Upper lobe of left lung (tissue), 4 donors: ENCODE measurements at regions not wholly inside any gene's neighbourhood (a gene's known extent, or its start where the extent isn't known, plus 50 kb on each side); places are given as distances from the start of the nearest gene placed in this dataset.

Source experiments
- POLR2AphosphoS5 ChIP-seq, 2 donors: sonication (generic); formaldehyde crosslinking; IDR thresholded peaks; one replicate each; pipeline ENCODE4 v1.5.1; 2017; ENCODE audit warnings: antibody characterized with exemption in 2 of 2
- TF ChIP-seq, protein P1 (sequence below), 6 experiments: fragments of 450-650 bp in 4 of 6; fragments of 200-600 bp in 2 of 6; sonication (generic) in 2 of 6; IDR thresholded peaks; one replicate each; pipeline ENCODE4 v1.5.1; 2016 to 2019; ENCODE audit warnings: antibody characterized with exemption in 6 of 6

DNA sequence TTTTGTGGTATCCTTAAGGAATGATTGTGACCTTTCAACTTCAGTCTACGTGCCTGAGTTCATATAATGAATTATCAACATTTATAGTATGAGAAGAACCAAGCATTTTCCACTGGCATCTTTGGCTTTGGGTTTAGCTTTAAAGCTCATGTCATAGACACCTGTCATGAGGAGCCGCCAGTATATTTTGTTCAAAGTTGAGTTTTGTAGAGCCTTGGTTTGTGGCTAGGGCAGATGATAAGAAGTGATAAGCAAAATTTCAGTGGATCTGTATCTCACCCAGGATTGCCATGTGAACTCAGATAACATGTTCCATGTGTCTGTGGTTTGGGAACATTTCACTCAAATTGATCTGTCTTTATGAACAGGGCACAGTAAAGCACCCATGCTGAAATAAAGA, 873.2 kb downstream of the STPG2 start:
- TF ChIP-seq, protein P1, sequence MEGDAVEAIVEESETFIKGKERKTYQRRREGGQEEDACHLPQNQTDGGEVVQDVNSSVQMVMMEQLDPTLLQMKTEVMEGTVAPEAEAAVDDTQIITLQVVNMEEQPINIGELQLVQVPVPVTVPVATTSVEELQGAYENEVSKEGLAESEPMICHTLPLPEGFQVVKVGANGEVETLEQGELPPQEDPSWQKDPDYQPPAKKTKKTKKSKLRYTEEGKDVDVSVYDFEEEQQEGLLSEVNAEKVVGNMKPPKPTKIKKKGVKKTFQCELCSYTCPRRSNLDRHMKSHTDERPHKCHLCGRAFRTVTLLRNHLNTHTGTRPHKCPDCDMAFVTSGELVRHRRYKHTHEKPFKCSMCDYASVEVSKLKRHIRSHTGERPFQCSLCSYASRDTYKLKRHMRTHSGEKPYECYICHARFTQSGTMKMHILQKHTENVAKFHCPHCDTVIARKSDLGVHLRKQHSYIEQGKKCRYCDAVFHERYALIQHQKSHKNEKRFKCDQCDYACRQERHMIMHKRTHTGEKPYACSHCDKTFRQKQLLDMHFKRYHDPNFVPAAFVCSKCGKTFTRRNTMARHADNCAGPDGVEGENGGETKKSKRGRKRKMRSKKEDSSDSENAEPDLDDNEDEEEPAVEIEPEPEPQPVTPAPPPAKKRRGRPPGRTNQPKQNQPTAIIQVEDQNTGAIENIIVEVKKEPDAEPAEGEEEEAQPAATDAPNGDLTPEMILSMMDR (IDR thresholded peaks at IDR 0.05): no peak
- no peak for TF ChIP-seq POLR2AphosphoS5 (IDR thresholded peaks at IDR 0.05)
